BLaER1 (cell line): ENCODE measurements at regions not wholly inside any gene's neighbourhood (a gene's known extent, or its start where the extent isn't known, plus 50 kb on each side); places are given as distances from the start of the nearest gene placed in this dataset.

ENCODE experiments used
- H3K27ac ChIP-seq: shearing (Covaris generic); formaldehyde crosslinking; 2 replicates; pipeline ENCODE4 v1.8.1; 2022
- H3K27me3 ChIP-seq: shearing (Covaris generic); formaldehyde crosslinking; 2 replicates; pipeline ENCODE4 v1.8.1; 2022
- H3K36me3 ChIP-seq: shearing (Covaris generic); formaldehyde crosslinking; 2 replicates; pipeline ENCODE4 v1.8.1; 2022
- H3K4me1 ChIP-seq: shearing (Covaris generic); formaldehyde crosslinking; 2 replicates; pipeline ENCODE4 v1.8.1; 2022
- H3K4me2 ChIP-seq: shearing (Covaris generic); formaldehyde crosslinking; 2 replicates; pipeline ENCODE4 v1.8.1; 2022
- H3K4me3 ChIP-seq: shearing (Covaris generic); formaldehyde crosslinking; 2 replicates; pipeline ENCODE4 v1.8.1; 2022
- H3K9ac ChIP-seq: shearing (Covaris generic); formaldehyde crosslinking; 2 replicates; pipeline ENCODE4 v1.8.1; 2022
- H3K9me3 ChIP-seq: shearing (Covaris generic); formaldehyde crosslinking; 2 replicates; pipeline ENCODE4 v1.8.1; 2022
- H4K20me1 ChIP-seq: shearing (Covaris generic); formaldehyde crosslinking; 2 replicates; pipeline ENCODE4 v1.8.1; 2022
- Cebpa-rat ChIP-seq: shearing (Covaris generic); IDR thresholded peaks from 2 replicates; pipeline ENCODE4 v1.8.1; 2022

DNA sequence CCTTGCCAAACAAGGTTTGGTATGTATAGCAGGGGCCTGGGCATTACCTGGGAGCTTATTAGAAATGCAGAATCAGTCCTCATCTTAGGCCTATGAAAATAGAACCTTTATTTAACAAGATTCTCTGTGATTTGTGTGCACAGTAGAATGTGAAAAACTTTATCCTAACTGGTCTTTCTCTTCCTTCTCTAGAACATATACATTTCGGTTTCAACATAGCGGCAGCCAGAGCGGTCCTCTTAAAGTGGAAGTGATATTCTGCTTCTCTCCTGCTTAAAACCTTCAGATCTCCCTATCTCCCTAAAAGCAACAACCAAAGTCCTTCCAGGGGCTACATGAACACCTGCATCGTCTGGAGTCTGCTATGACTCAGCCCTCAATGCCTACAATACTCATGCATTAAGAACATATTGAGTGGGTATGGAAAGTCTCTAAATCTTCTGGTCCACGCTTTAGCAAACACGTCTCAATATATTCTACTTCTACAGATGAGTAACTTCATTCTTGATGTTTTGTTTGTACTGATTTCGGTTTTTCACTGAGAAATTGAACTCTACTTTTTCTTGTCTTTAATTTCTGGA lies 84.5 kb downstream of the SPRY2 start:
- TF ChIP-seq Cebpa-rat = no peak
- Histone ChIP-seq H4K20me1 (no peaks in the 10 kb centered on the region), H3K36me3 (no peaks in the 10 kb centered on the region), H3K9me3 (no peaks in the 10 kb centered on the region), H3K4me1 (no peaks in the 10 kb centered on the region), H3K4me3 (no peak overlapping the region), H3K27ac (no peak overlapping the region), H3K9ac (no peak overlapping the region), H3K27me3 (no peaks in the 10 kb centered on the region), H3K4me2 (no peak overlapping the region)

DNA sequence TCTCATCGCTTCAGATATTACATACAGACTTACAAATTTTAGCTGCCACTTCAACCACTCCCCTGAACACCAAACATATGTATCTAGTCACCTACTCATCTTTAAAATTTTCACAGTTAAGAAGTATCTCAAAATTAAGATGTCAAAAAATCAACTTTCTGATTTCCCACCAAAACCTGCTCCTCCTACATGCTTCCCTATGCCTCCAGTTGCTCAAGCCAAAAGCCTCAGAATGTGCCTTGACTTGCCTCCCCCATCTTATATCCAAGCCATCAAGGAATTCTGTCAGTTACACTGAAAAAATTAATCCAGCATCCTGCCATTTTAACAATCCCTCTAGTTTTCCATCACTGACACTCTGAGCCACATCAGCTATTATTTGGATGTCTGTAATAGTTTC lies 85.0 kb downstream of the SPRY2 start:
- H3K9ac ChIP-seq = no peak overlapping the region
- H3K27ac ChIP-seq = no peak overlapping the region
- H3K9me3 ChIP-seq = no peaks in the 10 kb centered on the region
- no peak for TF ChIP-seq Cebpa-rat
- H3K4me3 ChIP-seq = no peak overlapping the region
- H3K4me2 ChIP-seq = no peak overlapping the region
- no peaks in the 10 kb centered on the region for H4K20me1 ChIP-seq
- H3K36me3 ChIP-seq = no peaks in the 10 kb centered on the region
- no peaks in the 10 kb centered on the region for H3K27me3 ChIP-seq
- no peaks in the 10 kb centered on the region for H3K4me1 ChIP-seq

DNA sequence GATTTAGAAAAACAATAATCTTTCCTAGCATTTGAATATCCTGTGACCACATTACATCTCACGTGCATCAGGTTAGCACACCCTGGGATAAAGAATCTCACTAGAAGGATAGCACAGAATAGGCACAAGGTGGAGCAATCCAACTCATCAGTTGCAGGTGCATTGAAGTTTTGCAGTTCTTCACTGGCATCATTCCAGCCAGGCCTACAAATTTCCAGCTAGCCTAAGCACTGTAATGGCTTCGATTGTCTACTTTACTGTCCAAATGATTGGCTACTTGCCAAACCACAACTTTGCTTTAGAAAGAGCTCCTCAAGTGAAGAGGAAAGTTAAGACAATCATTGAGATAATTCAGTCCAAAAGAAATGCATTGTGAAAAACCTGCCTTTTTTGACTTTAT lies 89.5 kb downstream of the SPRY2 start:
- TF ChIP-seq Cebpa-rat = no peak
- Histone ChIP-seq H3K27ac (no peak overlapping the region), H3K9me3 (no peaks in the 10 kb centered on the region), H3K4me2 (no peak overlapping the region), H3K4me3 (no peak overlapping the region), H3K4me1 (no peaks in the 10 kb centered on the region), H4K20me1 (no peaks in the 10 kb centered on the region), H3K9ac (no peak overlapping the region), H3K36me3 (no peaks in the 10 kb centered on the region), H3K27me3 (no peaks in the 10 kb centered on the region)

GRCh38 chr13:80250213-80250810 lies 90.6 kb downstream of the SPRY2 start:
- H3K9ac ChIP-seq = no peak overlapping the region
- no peaks in the 10 kb centered on the region for H3K27me3 ChIP-seq
- no peaks in the 10 kb centered on the region for H3K4me1 ChIP-seq
- H3K27ac ChIP-seq = no peak overlapping the region
- TF ChIP-seq Cebpa-rat = no peak
- no peaks in the 10 kb centered on the region for H4K20me1 ChIP-seq
- H3K4me3 ChIP-seq = no peak overlapping the region
- no peaks in the 10 kb centered on the region for H3K36me3 ChIP-seq
- no peak overlapping the region for H3K4me2 ChIP-seq
- H3K9me3 ChIP-seq = no peaks in the 10 kb centered on the region

GRCh38 chr13:80249516-80250212 lies 91.3 kb downstream of the SPRY2 start:
- H3K4me3 ChIP-seq = no peak overlapping the region
- H3K9me3 ChIP-seq = no peaks in the 10 kb centered on the region
- no peaks in the 10 kb centered on the region for H3K36me3 ChIP-seq
- no peaks in the 10 kb centered on the region for H3K4me1 ChIP-seq
- no peak overlapping the region for H3K27ac ChIP-seq
- H3K9ac ChIP-seq = no peak overlapping the region
- H3K4me2 ChIP-seq = no peak overlapping the region
- TF ChIP-seq Cebpa-rat = no peak
- no peaks in the 10 kb centered on the region for H4K20me1 ChIP-seq
- H3K27me3 ChIP-seq = no peaks in the 10 kb centered on the region

DNA sequence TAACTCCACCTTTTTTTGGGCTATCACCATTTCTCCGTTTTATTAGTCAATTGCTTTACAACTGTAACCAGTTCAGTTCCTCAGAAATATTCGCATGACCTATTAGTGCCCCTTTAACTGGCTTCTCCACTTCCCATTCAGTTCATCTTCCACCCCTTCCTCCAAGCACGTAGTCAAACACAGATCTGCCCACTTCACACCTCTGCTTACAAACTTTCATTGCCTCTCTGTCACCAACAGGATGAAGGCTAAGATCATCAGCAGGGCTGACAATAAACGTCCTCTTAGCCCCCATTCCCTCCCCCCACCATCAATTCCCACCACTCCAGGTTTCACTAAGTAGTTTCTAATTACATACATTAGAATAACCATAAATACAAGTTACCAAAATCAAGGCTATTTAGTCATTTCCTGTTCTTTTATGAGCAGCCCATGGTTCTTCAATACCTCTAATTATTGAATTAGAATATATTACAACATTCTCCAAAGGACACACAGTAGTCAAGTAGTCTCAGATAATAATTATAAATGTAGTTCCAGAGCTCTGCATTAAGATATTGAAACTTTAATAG lies 95.7 kb downstream of the SPRY2 start:
- Histone ChIP-seq H3K9me3 (no peaks in the 10 kb centered on the region), H3K4me3 (no peak overlapping the region), H3K4me2 (no peak overlapping the region), H3K27ac (no peak overlapping the region), H3K9ac (no peak overlapping the region), H4K20me1 (no peaks in the 10 kb centered on the region), H3K4me1 (no peaks in the 10 kb centered on the region), H3K27me3 (no peaks in the 10 kb centered on the region), H3K36me3 (no peaks in the 10 kb centered on the region)
- TF ChIP-seq Cebpa-rat = no peak

- Histone ChIP-seq H3K27me3 (no peaks in the 10 kb centered on the region), H3K36me3 (no peaks in the 10 kb centered on the region), H3K4me3 (no peak overlapping the region), H3K27ac (no peak overlapping the region), H3K9me3 (no peaks in the 10 kb centered on the region), H3K4me1 (no peaks in the 10 kb centered on the region), H4K20me1 (no peaks in the 10 kb centered on the region), H3K9ac (no peak overlapping the region), H3K4me2 (no peak overlapping the region)
- TF ChIP-seq Cebpa-rat = no peak
These were observed 96.4 kb downstream of the SPRY2 start for GRCh38 chr13:80244574-80244973.

GRCh38 chr13:80242728-80243427 lies 98.0 kb downstream of the SPRY2 start:
- Histone ChIP-seq H3K36me3 (no peaks in the 10 kb centered on the region), H3K27me3 (no peaks in the 10 kb centered on the region), H4K20me1 (no peaks in the 10 kb centered on the region), H3K4me3 (no peak overlapping the region), H3K4me2 (no peak overlapping the region), H3K9me3 (no peaks in the 10 kb centered on the region), H3K9ac (no peak overlapping the region), H3K4me1 (no peaks in the 10 kb centered on the region), H3K27ac (no peak overlapping the region)
- no peak for TF ChIP-seq Cebpa-rat

GRCh38 chr13:80239571-80240255 lies 101.2 kb downstream of the SPRY2 start:
- Histone ChIP-seq H3K4me2 (no peak overlapping the region), H3K27ac (no peak overlapping the region), H3K9me3 (no peaks in the 10 kb centered on the region), H3K4me3 (no peak overlapping the region), H3K36me3 (no peaks in the 10 kb centered on the region), H3K9ac (no peak overlapping the region), H3K27me3 (no peaks in the 10 kb centered on the region), H3K4me1 (peaks cover 15% of the 10 kb centered on the region), H4K20me1 (no peaks in the 10 kb centered on the region)
- TF ChIP-seq Cebpa-rat = no peak
